ENCODE measurements at regions not wholly inside any gene's neighbourhood (a gene's known extent, or its start where the extent isn't known, plus 50 kb on each side); places are given as distances from the start of the nearest gene placed in this dataset.

- TF ChIP-seq CTCF (IDR thresholded peaks at IDR 0.05), result no peak
- TF ChIP-seq SMC3 (IDR thresholded peaks at IDR 0.05; ENCODE audit: low read depth, low read length), result no peak
- no peak for TF ChIP-seq PBX3 (IDR thresholded peaks at IDR 0.05)
Observed at GRCh38 chr2:357811-358210, 69.9 kb upstream of the ALKAL2 start.
